ENCODE measurements at regions not wholly inside any gene's neighbourhood (a gene's known extent, or its start where the extent isn't known, plus 50 kb on each side); places are given as distances from the start of the nearest gene placed in this dataset.

DNA sequence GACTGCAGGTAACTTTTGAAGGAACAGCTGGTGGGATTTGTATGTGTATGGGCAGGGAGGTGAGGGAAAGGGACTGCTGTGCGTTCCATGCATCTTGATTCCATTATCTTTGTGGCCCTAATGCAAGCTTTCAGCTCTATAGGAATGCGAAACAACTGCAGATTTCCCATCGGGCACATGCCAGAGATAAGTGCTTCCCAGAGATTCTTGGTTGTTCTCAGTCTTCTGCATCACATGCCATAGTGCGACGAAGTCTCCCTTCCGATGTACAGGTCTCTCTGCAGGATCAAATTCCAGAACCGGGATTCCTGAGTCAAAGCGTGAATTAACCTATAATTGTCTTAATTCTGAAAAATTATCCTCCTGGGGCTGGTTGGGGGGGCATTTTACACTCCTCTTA, 72.6 kb upstream of the NSMCE3 start:
- H3K27me3 ChIP-seq (ENCODE audit: control insufficient read depth, extremely low read depth, insufficient read depth, low read length) = no peaks in the 10 kb centered on the region
- H3K36me3 ChIP-seq (ENCODE audit: control insufficient read depth in 2 of 2, extremely low read depth in 1 of 2, insufficient read depth in 2 of 2, low read length in 2 of 2) = no peaks in the 10 kb centered on the region
- H2AFZ ChIP-seq (ENCODE audit: control insufficient read depth, low read length) = no peak overlapping the region
- H3K9ac ChIP-seq (ENCODE audit: control insufficient read depth, extremely low read depth, insufficient read depth, low read length) = no peak overlapping the region
- FAIRE-seq (no peak), DNase-seq (ENCODE audit: low read depth, low spot score) (no peak)
- H4K20me1 ChIP-seq (ENCODE audit: control insufficient read depth, extremely low read depth, insufficient read depth, low read length) = no peaks in the 10 kb centered on the region
- H3K4me3 ChIP-seq (ENCODE audit: control insufficient read depth in 2 of 3, extremely low read depth in 1 of 3, insufficient read depth in 2 of 3, low read depth in 1 of 3, low read length in 3 of 3) = no peak overlapping the region
- no peaks in the 10 kb centered on the region for H3K9me1 ChIP-seq (ENCODE audit: control insufficient read depth, extremely low read depth, insufficient read depth, low read length)
- no peaks in the 10 kb centered on the region for H3K9me3 ChIP-seq (ENCODE audit: control insufficient read depth, low read depth, low read length)
- dilution Hi-C loops (cut with MboI; ENCODE audit: extremely low pct_ligation_motif_present, low sequenced_read_pairs) = no loop called here
- no peaks in the 10 kb centered on the region for H3K79me2 ChIP-seq (ENCODE audit: control insufficient read depth, insufficient read depth, low read length)
- no peaks in the 10 kb centered on the region for H3K4me1 ChIP-seq (ENCODE audit: control insufficient read depth, extremely low read depth, insufficient read depth, low read length)
- no peak overlapping the region for H3K27ac ChIP-seq (ENCODE audit: control insufficient read depth, insufficient read depth, low read length)
- TF ChIP-seq CTCF (optimal IDR thresholded peaks at IDR 0.05 in 1 of 3, IDR thresholded peaks at IDR 0.05 in 1 of 3, conservative IDR thresholded peaks at IDR 0.05 in 1 of 3; ENCODE audit: extremely low read depth in 1 of 3, insufficient read depth in 2 of 3, low read length in 3 of 3) (no peak), EZH2 (IDR thresholded peaks at IDR 0.05; ENCODE audit: low read length) (no peak)
- no peak overlapping the region for H3K4me2 ChIP-seq (ENCODE audit: control insufficient read depth, extremely low read depth, insufficient read depth, low read depth, low read length)

GRCh38 chr15:29337156-29337959, 67.7 kb upstream of the NSMCE3 start:
- Histone ChIP-seq H3K9me1 (ENCODE audit: control insufficient read depth, extremely low read depth, insufficient read depth, low read length) (no peaks in the 10 kb centered on the region), H3K79me2 (ENCODE audit: control insufficient read depth, insufficient read depth, low read length) (no peaks in the 10 kb centered on the region), H3K36me3 (ENCODE audit: control insufficient read depth in 2 of 2, extremely low read depth in 1 of 2, insufficient read depth in 2 of 2, low read length in 2 of 2) (no peaks in the 10 kb centered on the region), H3K4me2 (ENCODE audit: control insufficient read depth, extremely low read depth, insufficient read depth, low read depth, low read length) (no peak overlapping the region), H2AFZ (ENCODE audit: control insufficient read depth, low read length) (no peak overlapping the region), H3K9me3 (ENCODE audit: control insufficient read depth, low read depth, low read length) (no peaks in the 10 kb centered on the region), H3K27me3 (ENCODE audit: control insufficient read depth, extremely low read depth, insufficient read depth, low read length) (no peaks in the 10 kb centered on the region), H4K20me1 (ENCODE audit: control insufficient read depth, extremely low read depth, insufficient read depth, low read length) (no peaks in the 10 kb centered on the region), H3K9ac (ENCODE audit: control insufficient read depth, extremely low read depth, insufficient read depth, low read length) (no peak overlapping the region), H3K4me3 (ENCODE audit: control insufficient read depth in 2 of 3, extremely low read depth in 1 of 3, insufficient read depth in 2 of 3, low read depth in 1 of 3, low read length in 3 of 3) (no peak overlapping the region), H3K27ac (ENCODE audit: control insufficient read depth, insufficient read depth, low read length) (no peak overlapping the region), H3K4me1 (ENCODE audit: control insufficient read depth, extremely low read depth, insufficient read depth, low read length) (no peaks in the 10 kb centered on the region)
- DNase-seq (ENCODE audit: low read depth, low spot score) (no peak), FAIRE-seq (no peak)
- TF ChIP-seq CTCF (optimal IDR thresholded peaks at IDR 0.05 in 1 of 3, IDR thresholded peaks at IDR 0.05 in 1 of 3, conservative IDR thresholded peaks at IDR 0.05 in 1 of 3; ENCODE audit: extremely low read depth in 1 of 3, insufficient read depth in 2 of 3, low read length in 3 of 3) (no peak), EZH2 (IDR thresholded peaks at IDR 0.05; ENCODE audit: low read length) (no peak)
- dilution Hi-C loops (cut with MboI; ENCODE audit: extremely low pct_ligation_motif_present, low sequenced_read_pairs) = no loop called here
